ENCODE measurements at regions not wholly inside any gene's neighbourhood (a gene's known extent, or its start where the extent isn't known, plus 50 kb on each side); places are given as distances from the start of the nearest gene placed in this dataset.
"Not testable (repeated sequence)": the region's sequence is repeated elsewhere in the genome, so short reads cannot be mapped to it uniquely, and the experiment has no call there.

DNA sequence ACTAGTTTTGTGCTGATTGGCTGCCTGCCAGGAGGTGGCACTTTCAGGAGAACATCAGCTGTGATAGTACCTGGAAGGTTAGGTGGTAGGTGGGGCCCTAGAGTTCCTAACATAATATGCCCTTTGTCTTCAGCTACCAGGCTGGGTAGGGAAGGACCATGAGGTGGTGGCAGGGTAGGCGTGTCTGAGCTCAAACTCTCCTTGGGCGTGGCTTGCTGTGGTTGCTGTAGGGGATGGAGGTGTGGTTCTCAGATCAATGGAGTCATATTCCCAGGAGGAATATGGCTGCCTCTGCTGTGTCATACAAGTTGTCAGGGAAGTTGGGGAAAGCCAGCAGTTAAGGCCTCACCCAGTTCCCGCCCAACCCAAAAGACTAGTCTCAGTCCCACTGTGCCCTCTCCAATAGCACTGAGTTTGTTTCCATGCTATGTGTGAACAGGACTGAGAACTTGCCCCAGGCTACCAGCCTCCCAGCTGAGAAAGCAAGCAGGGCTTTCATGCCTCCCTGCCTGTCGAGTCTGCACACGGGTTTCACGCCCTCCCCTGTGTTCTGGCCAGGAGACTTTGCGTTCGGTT is 107.7 kb downstream of the CHCHD4 start:
- no peaks in the 10 kb centered on the region for H3K36me3 ChIP-seq
- peaks cover 0 to 14% (median 5%) of the 10 kb centered on the region in 3 donors for H3K9me3 ChIP-seq
- H3K4me3 ChIP-seq = peak overlapping the region; percentile 39 to 61 (median 46)
- peak overlapping the region; percentile 83 to 91 (median 90) for H3K27ac ChIP-seq
- intact Hi-C loops (cut with DNase I) = no loop called here
- TF ChIP-seq, protein P1, sequence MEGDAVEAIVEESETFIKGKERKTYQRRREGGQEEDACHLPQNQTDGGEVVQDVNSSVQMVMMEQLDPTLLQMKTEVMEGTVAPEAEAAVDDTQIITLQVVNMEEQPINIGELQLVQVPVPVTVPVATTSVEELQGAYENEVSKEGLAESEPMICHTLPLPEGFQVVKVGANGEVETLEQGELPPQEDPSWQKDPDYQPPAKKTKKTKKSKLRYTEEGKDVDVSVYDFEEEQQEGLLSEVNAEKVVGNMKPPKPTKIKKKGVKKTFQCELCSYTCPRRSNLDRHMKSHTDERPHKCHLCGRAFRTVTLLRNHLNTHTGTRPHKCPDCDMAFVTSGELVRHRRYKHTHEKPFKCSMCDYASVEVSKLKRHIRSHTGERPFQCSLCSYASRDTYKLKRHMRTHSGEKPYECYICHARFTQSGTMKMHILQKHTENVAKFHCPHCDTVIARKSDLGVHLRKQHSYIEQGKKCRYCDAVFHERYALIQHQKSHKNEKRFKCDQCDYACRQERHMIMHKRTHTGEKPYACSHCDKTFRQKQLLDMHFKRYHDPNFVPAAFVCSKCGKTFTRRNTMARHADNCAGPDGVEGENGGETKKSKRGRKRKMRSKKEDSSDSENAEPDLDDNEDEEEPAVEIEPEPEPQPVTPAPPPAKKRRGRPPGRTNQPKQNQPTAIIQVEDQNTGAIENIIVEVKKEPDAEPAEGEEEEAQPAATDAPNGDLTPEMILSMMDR (IDR thresholded peaks at IDR 0.05) = no peak
- peak in 3 of 4 donors; percentile 38 to 69 (median 45) for TF ChIP-seq POLR2A (IDR thresholded peaks at IDR 0.05)
- peaks cover 0 to 12% (median 0%) of the 10 kb centered on the region in 3 donors for H3K4me1 ChIP-seq
- no peak for DNase-seq
- WGBS, 2 donors = 26 to 69% methylated on average over 3 to 8 of the region's 8 CpGs
- no peaks in the 10 kb centered on the region for H3K27me3 ChIP-seq

DNA sequence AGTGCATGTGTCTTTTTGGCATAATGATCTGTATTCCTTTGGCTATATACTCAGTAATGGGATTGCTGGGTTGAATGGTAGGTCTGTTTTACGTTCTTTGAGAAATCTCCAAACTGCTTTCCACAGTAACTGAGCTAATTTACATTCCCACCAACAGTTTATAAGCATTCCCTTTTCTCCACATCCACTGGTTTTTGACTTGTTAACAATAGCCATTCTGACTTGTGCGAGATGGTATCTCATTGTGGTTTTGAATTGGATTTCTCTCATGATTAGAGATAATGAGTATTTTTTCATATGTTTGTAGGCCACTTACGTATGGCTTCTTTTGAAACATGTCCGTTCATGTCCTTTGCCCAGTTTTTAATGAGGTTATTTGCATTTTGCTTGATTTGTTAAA is 117.7 kb downstream of the CHCHD4 start:
- no peaks in the 10 kb centered on the region for H3K4me1 ChIP-seq
- no peak for TF ChIP-seq POLR2A (IDR thresholded peaks at IDR 0.05)
- TF ChIP-seq, protein P1 (IDR thresholded peaks at IDR 0.05) = no peak
- WGBS, 2 donors = 74 to 82% methylated on average over 4 of the region's 4 CpGs
- no peak overlapping the region for H3K27ac ChIP-seq
- H3K9me3 ChIP-seq = no peaks in the 10 kb centered on the region
- H3K4me3 ChIP-seq = no peak overlapping the region
- no peaks in the 10 kb centered on the region for H3K27me3 ChIP-seq
- no peaks in the 10 kb centered on the region for H3K36me3 ChIP-seq
- no peak for DNase-seq
- intact Hi-C loops (cut with DNase I) = no loop called here

DNA sequence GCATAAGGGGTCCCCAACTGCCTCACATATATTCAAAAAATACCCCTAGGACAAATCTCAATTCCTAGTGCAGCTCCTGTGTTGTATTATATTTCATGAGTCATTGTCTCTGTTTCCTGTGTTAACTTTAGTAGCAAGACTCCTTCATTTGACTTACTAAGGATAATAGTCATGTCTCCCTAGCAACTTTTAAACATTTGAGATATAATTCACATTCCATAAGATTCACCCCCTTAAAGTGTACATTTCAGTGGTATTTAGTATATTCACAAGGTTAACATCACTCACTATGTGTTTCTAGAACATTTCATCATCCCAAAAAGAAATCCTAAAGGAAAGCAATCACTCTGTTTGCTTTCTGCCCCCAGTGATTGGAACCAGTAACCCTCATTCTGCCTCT is 121.3 kb upstream of the WNT7A start:
- Histone ChIP-seq H3K36me3 (no peaks in the 10 kb centered on the region), H3K27me3 (no peaks in the 10 kb centered on the region), H3K4me1 (peaks cover 0 to 12% (median 0%) of the 10 kb centered on the region in 3 donors), H3K9me3 (no peaks in the 10 kb centered on the region), H3K4me3 (no peak overlapping the region), H3K27ac (peak overlapping the region in 1 of 4 donors; percentile 58)
- TF ChIP-seq, protein P1 (IDR thresholded peaks at IDR 0.05) = no peak
- no peak for TF ChIP-seq POLR2A (IDR thresholded peaks at IDR 0.05)
- intact Hi-C loops (cut with DNase I) = no loop called here
- DNase-seq = no peak

DNA sequence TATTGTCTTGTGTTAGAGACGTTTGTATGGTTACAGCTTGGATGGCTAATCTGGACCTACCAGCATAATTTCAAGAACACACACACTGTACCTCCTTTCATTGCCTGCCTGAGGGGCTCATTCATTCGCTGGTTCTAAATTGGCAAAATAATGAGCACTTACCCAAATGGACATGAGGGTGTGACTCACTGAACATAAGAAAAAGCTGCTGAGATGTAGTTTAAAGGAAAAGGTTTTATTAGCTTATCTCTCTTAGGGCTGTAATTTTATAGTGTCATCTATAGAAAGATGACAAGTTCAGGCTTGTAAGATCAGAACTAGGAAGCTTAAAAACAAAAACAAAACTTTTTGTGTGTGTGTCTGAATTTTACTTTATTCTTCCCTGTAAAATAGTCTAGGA is 120.7 kb upstream of the WNT7A start:
- no peaks in the 10 kb centered on the region for H3K27me3 ChIP-seq
- peaks cover 0 to 12% (median 0%) of the 10 kb centered on the region in 3 donors for H3K4me1 ChIP-seq
- peak overlapping the region in 1 of 4 donors; percentile 58 for H3K27ac ChIP-seq
- WGBS, 2 donors = 38 to 40% methylated on average over 2 of the region's 2 CpGs
- H3K36me3 ChIP-seq = no peaks in the 10 kb centered on the region
- H3K9me3 ChIP-seq = peaks cover 0 to 1% (median 0%) of the 10 kb centered on the region in 3 donors
- DNase-seq = no peak
- TF ChIP-seq, protein P1 (IDR thresholded peaks at IDR 0.05) = no peak
- TF ChIP-seq POLR2A (IDR thresholded peaks at IDR 0.05) = no peak
- intact Hi-C loops (cut with DNase I) = no loop called here
- H3K4me3 ChIP-seq = no peak overlapping the region

DNA sequence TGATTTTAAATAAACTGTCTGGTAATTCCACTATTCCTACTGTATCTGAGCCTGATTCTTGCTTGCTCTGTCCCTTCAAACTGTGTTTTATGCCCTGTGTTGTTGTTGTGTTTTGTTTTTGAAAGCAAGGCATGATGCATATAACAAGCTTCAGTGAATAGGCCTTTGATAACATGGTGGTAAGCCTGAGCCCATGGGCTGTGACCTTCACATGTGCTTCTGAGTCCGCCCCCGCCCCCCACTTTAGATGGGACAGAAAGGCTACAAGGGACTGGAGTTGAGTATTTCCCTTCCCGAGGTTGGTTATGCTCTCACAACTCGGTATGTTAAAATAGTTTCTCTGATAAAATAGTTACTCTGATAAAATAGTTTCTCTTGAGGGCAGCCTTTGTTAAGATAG is 119.0 kb upstream of the WNT7A start:
- TF ChIP-seq, protein P1 (IDR thresholded peaks at IDR 0.05) = no peak
- TF ChIP-seq POLR2A (IDR thresholded peaks at IDR 0.05) = no peak
- 89 to 92% methylated on average over 4 of the region's 4 CpGs for WGBS, 2 donors
- intact Hi-C loops (cut with DNase I) = no loop called here

DNA sequence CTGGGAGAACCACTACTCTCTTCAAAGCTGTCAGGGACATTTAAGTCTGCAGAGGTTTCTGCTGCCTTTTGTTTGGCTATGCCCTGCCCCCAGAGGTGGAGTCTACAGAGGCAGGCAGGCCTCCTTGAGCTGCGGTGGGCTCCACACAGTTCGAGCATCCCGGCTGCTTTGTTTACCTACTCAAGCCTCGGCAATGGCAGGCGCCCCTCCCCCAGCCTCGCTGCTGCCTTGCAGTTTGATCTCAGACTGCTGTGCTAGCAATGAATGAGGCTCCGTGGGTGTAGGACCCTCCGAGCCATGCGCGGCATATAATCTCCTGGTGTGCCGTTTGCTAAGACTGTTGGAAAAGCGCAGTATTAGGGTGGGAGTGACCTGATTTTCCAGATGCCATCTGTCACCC is 115.3 kb upstream of the WNT7A start:
- WGBS, 2 donors = no CpG with 5 or more reads among the region's 12 CpGs
- intact Hi-C loops (cut with DNase I); H3K36me3 ChIP-seq; H3K27me3 ChIP-seq; H3K4me1 ChIP-seq; H3K9me3 ChIP-seq; H3K4me3 ChIP-seq; DNase-seq; H3K27ac ChIP-seq: not testable (repeated sequence)

More for the DNA sequence above, 119.0 kb upstream of the WNT7A start:
- Histone ChIP-seq H3K36me3 (no peaks in the 10 kb centered on the region), H3K4me3 (no peak overlapping the region), H3K4me1 (peaks cover 0 to 12% (median 0%) of the 10 kb centered on the region in 3 donors), H3K9me3 (peaks cover 0 to 9% (median 6%) of the 10 kb centered on the region in 3 donors), H3K27me3 (no peaks in the 10 kb centered on the region), H3K27ac (no peak overlapping the region)
- no peak for DNase-seq

DNA sequence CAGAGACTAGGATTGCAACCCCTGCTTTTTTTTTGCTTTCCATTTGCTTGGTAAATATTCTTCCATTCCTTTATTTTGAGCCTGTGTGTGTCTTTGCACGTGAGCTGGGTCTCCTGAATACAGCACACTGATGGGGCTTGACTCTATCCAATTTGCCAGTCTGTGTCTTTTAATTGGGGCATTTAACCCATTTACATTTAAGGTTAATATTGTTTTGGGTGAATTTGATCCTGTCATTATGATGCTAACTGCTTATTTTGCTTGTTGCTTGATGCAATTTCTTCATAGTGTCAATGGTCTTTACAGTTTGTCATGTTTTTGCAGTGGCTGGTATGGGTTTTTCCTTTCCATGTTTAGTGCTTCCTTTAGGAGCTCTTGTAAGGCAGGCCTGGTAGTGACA is 109.1 kb upstream of the WNT7A start:
- 57 to 60% methylated on average over 1 of the region's 1 CpG for WGBS, 2 donors
- H3K27me3 ChIP-seq; H3K27ac ChIP-seq; intact Hi-C loops (cut with DNase I); H3K4me3 ChIP-seq; H3K4me1 ChIP-seq; H3K36me3 ChIP-seq; DNase-seq: not testable (repeated sequence)
- peaks cover 0 to 12% (median 5%) of the 10 kb centered on the region in 3 donors for H3K9me3 ChIP-seq
